C4-2B (cell line): ENCODE measurements at regions not wholly inside any gene's neighbourhood (a gene's known extent, or its start where the extent isn't known, plus 50 kb on each side); places are given as distances from the start of the nearest gene placed in this dataset.

Experiments
- ZFX ChIP-seq: fragments of 450-650 bp; IDR thresholded peaks from 2 replicates; pipeline ENCODE4 v1.6.1; 2017
- TF ChIP-seq, protein P1 (sequence below): fragments of 450-650 bp; conservative IDR thresholded peaks from 2 replicates; pipeline ENCODE4 v1.5.1; 2017; ENCODE audit warnings: mild to moderate bottlenecking

- TF ChIP-seq, protein P1, sequence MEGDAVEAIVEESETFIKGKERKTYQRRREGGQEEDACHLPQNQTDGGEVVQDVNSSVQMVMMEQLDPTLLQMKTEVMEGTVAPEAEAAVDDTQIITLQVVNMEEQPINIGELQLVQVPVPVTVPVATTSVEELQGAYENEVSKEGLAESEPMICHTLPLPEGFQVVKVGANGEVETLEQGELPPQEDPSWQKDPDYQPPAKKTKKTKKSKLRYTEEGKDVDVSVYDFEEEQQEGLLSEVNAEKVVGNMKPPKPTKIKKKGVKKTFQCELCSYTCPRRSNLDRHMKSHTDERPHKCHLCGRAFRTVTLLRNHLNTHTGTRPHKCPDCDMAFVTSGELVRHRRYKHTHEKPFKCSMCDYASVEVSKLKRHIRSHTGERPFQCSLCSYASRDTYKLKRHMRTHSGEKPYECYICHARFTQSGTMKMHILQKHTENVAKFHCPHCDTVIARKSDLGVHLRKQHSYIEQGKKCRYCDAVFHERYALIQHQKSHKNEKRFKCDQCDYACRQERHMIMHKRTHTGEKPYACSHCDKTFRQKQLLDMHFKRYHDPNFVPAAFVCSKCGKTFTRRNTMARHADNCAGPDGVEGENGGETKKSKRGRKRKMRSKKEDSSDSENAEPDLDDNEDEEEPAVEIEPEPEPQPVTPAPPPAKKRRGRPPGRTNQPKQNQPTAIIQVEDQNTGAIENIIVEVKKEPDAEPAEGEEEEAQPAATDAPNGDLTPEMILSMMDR, result no peak
- TF ChIP-seq ZFX, result no peak
These were observed 596.6 kb downstream of the RNF144A start for GRCh38 chr2:7513834-7514233.
